GM23338 (cell line): ENCODE measurements at regions not wholly inside any gene's neighbourhood (a gene's known extent, or its start where the extent isn't known, plus 50 kb on each side); places are given as distances from the start of the nearest gene placed in this dataset.

Experiments used
- ATAC-seq: fragments of 200-7000 bp; cut with Tn5 transposase; 3 replicates; pipeline ENCODE4 v1.9.1; 2020
- DNase-seq: peaks from one replicate; pipeline ENCODE4 v3.0.0-alpha.2; 2015; ENCODE audit warnings: low spot score
- H2AFZ ChIP-seq: fragments of 200-600 bp; sonication (generic); 2 replicates; pipeline ENCODE4 v1.8.0; 2016; ENCODE audit warnings: antibody characterized with exemption, mild to moderate bottlenecking, moderate library complexity
- H3F3A ChIP-seq: fragments of 200-600 bp; sonication (generic); replicated peaks from 2 replicates; pipeline ENCODE4 v1.8.0; 2017; ENCODE audit warnings: antibody characterized with exemption, mixed run types, low read depth
- H3K27ac ChIP-seq: fragments of 200-600 bp; sonication (generic); 2 replicates; pipeline ENCODE4 v1.6.1; 2016; ENCODE audit warnings: low read depth
- H3K27me3 ChIP-seq: fragments of 200-600 bp; sonication (generic); 2 replicates; pipeline ENCODE4 v1.8.0; 2016; ENCODE audit warnings: mild to moderate bottlenecking, mixed run types, moderate library complexity; ENCODE audit not compliant: insufficient read depth
- H3K36me3 ChIP-seq: fragments of 200-600 bp; sonication (generic); 2 replicates; pipeline ENCODE4 v1.8.0; 2016; ENCODE audit warnings: mild to moderate bottlenecking; ENCODE audit not compliant: insufficient read depth
- H3K4me1 ChIP-seq: fragments of 200-600 bp; sonication (generic); 2 replicates; pipeline ENCODE4 v1.8.0; 2016; ENCODE audit warnings: mild to moderate bottlenecking, moderate library complexity; ENCODE audit not compliant: insufficient read depth
- H3K4me2 ChIP-seq: fragments of 200-600 bp; sonication (generic); 2 replicates; pipeline ENCODE4 v1.7.1; 2017; ENCODE audit warnings: mixed run types
- H3K4me3 ChIP-seq: fragments of 200-600 bp; sonication (generic); 2 replicates; pipeline ENCODE4 v1.6.1; 2016; ENCODE audit warnings: mixed run types
- H3K79me2 ChIP-seq: fragments of 200-600 bp; sonication (generic); replicated peaks from 2 replicates; pipeline ENCODE4 v1.8.0; 2017; ENCODE audit warnings: mild to moderate bottlenecking; ENCODE audit not compliant: insufficient read depth
- H3K9me2 ChIP-seq: fragments of 200-600 bp; sonication (generic); 2 replicates; pipeline ENCODE4 v1.8.0; 2017; ENCODE audit not compliant: insufficient read depth
- H4K20me1 ChIP-seq: fragments of 200-600 bp; sonication (generic); replicated peaks from 2 replicates; pipeline ENCODE4 v1.8.0; 2017; ENCODE audit warnings: mild to moderate bottlenecking; ENCODE audit not compliant: insufficient read depth
- H3K27ac Mint-ChIP-seq: 2 replicates; pipeline ENCODE4 v1.8.0; 2020; ENCODE audit warnings: inconsistent platforms, mild to moderate bottlenecking, moderate library complexity, mixed read lengths
- H3K27me3 Mint-ChIP-seq: 3 replicates; pipeline ENCODE4 v1.8.0; 2022; ENCODE audit warnings: low read depth, mild to moderate bottlenecking, moderate library complexity, mixed read lengths, inconsistent platforms; ENCODE audit not compliant: insufficient read depth, poor library complexity
- H3K36me3 Mint-ChIP-seq: 3 replicates; pipeline ENCODE4 v1.8.0; 2021; ENCODE audit warnings: low read depth, mild to moderate bottlenecking, inconsistent platforms, moderate library complexity, mixed read lengths
- H3K4me1 Mint-ChIP-seq: 3 replicates; pipeline ENCODE4 v1.8.0; 2020; ENCODE audit warnings: mild to moderate bottlenecking, inconsistent platforms, mixed read lengths
- H3K4me3 Mint-ChIP-seq: 3 replicates; pipeline ENCODE4 v1.8.0; 2021; ENCODE audit warnings: moderate library complexity, mild to moderate bottlenecking, inconsistent platforms, mixed read lengths
- H3K9me3 Mint-ChIP-seq: 3 replicates; pipeline ENCODE4 v1.8.0; 2020; ENCODE audit warnings: moderate library complexity, mild to moderate bottlenecking, inconsistent platforms, mixed read lengths
- CREB1 ChIP-seq: fragments of 250-450 bp; sonication (Bioruptor Pico); IDR thresholded peaks from 2 replicates; pipeline ENCODE4 v1.5.0; 2020; ENCODE audit warnings: low read depth, mild to moderate bottlenecking, moderate library complexity
- CTCF ChIP-seq, 2 experiments: fragments of 200-600 bp in 1 of 2; sonication (generic) in 1 of 2; conservative IDR thresholded peaks; 2 replicates each; pipeline versions ENCODE4 v1.5.1 to v1.6.1; 2016 to 2017; ENCODE audit warnings: antibody characterized with exemption in 2 of 2, low read depth in 2 of 2, mild to moderate bottlenecking in 2 of 2, moderate library complexity in 1 of 2
- ETS1 ChIP-seq: IDR thresholded peaks from 2 replicates; pipeline ENCODE4 v1.6.1; 2016; ENCODE audit warnings: antibody characterized with exemption
- EZH2 ChIP-seq: fragments of 200-600 bp; sonication (generic); IDR thresholded peaks from one replicate; pipeline ENCODE4 v1.8.0; 2017; ENCODE audit warnings: antibody characterized with exemption, mild to moderate bottlenecking, low read depth; ENCODE audit not compliant: unreplicated experiment
- EZH2phosphoT487 ChIP-seq: fragments of 200-600 bp; sonication (generic); IDR thresholded peaks from one replicate; pipeline ENCODE4 v1.8.1; 2018; ENCODE audit warnings: antibody characterized with exemption; ENCODE audit not compliant: unreplicated experiment
- POLR2AphosphoS5 ChIP-seq: IDR thresholded peaks from 2 replicates; pipeline ENCODE4 v1.6.1; 2016; ENCODE audit warnings: antibody characterized with exemption, low read depth
- REST ChIP-seq: IDR thresholded peaks from one replicate; pipeline ENCODE4 v1.6.1; 2018; ENCODE audit warnings: antibody characterized with exemption; ENCODE audit not compliant: unreplicated experiment
- ZNF114 ChIP-seq: fragments of 250-450 bp; sonication (Bioruptor Pico); IDR thresholded peaks from 2 replicates; pipeline ENCODE4 v1.5.0; 2020; ENCODE audit warnings: mild to moderate bottlenecking, moderate library complexity
- ZNF462 ChIP-seq: fragments of 250-450 bp; sonication (Bioruptor Pico); IDR thresholded peaks from 2 replicates; pipeline ENCODE4 v1.5.0; 2020; ENCODE audit warnings: mild to moderate bottlenecking, moderate library complexity

- TF ChIP-seq ZNF462 (CRISPR knock-in tag) (no peak), EZH2 (no peak), EZH2phosphoT487 (no peak), POLR2AphosphoS5 (no peak)
Observed at GRCh38 chrX:39745818-39746217, 351.9 kb downstream of the BCOR start (continued).

GRCh38 chrX:39749135-39749534, 348.6 kb downstream of the BCOR start:
- H3K79me2 ChIP-seq, result no peaks in the 10 kb centered on the region
- no peak overlapping the region for H3K4me3 Mint-ChIP-seq
- no peak for TF ChIP-seq ETS1
- TF ChIP-seq CTCF (conservative IDR thresholded peaks at IDR 0.05; ENCODE audit: low read depth in 2 of 2), result no peak
- TF ChIP-seq CREB1, result no peak
- TF ChIP-seq ZNF114, result no peak
- TF ChIP-seq REST, result no peak

More at GRCh38 chrX:39749135-39749534, 348.6 kb downstream of the BCOR start:
- H4K20me1 ChIP-seq, result no peaks in the 10 kb centered on the region
- Mint-ChIP-seq H3K9me3 (no peaks in the 10 kb centered on the region; the same call in 2 of the 3 replicates), H3K27me3 (peaks cover 8% of the 10 kb centered on the region), H3K4me1 (peaks cover 6% of the 10 kb centered on the region; the same call in 2 of the 3 replicates), H3K36me3 (no peaks in the 10 kb centered on the region), H3K27ac (no peak overlapping the region)
- H3K4me3 ChIP-seq, result no peak overlapping the region
- no peak overlapping the region for H3K27ac ChIP-seq
- DNase-seq, result no peak
- H3K9me2 ChIP-seq, result no peaks in the 10 kb centered on the region
- no peaks in the 10 kb centered on the region for H3K4me1 ChIP-seq
- no peaks in the 10 kb centered on the region for H3K36me3 ChIP-seq
- H2AFZ ChIP-seq, result no peak overlapping the region
- H3K4me2 ChIP-seq, result no peak overlapping the region
- no peak for ATAC-seq
- no peaks in the 10 kb centered on the region for H3K27me3 ChIP-seq
- H3F3A ChIP-seq, result no peaks in the 10 kb centered on the region
